Kidney epithelial cell (primary cell): ENCODE measurements at regions not wholly inside any gene's neighbourhood (a gene's known extent, or its start where the extent isn't known, plus 50 kb on each side); places are given as distances from the start of the nearest gene placed in this dataset.

Experiments
- DNase-seq: peaks from one replicate; pipeline ENCODE4 v3.0.0-alpha.2; 2010; ENCODE audit warnings: low read depth
- H3K27me3 ChIP-seq: 2 replicates; pipeline ENCODE4 v1.6.0; 2011; ENCODE audit warnings: low read length; ENCODE audit not compliant: control insufficient read depth, insufficient read depth
- H3K36me3 ChIP-seq: 2 replicates; pipeline ENCODE4 v1.5.1; 2011; ENCODE audit warnings: low read length; ENCODE audit not compliant: control insufficient read depth, insufficient read depth
- H3K4me3 ChIP-seq: 2 replicates; pipeline ENCODE4 v1.5.1; 2011; ENCODE audit warnings: low read depth, mild to moderate bottlenecking, control low read depth, low read length
- CTCF ChIP-seq: IDR thresholded peaks from 2 replicates; pipeline ENCODE4 v1.5.1; 2011; ENCODE audit warnings: mild to moderate bottlenecking, moderate library complexity, low read length, control low read depth, inconsistent platforms; ENCODE audit not compliant: insufficient read depth, poor library complexity, severe bottlenecking

- no peak for TF ChIP-seq CTCF
- no peak for DNase-seq
- Histone ChIP-seq H3K27me3 (no peaks in the 10 kb centered on the region), H3K4me3 (no peak overlapping the region), H3K36me3 (no peaks in the 10 kb centered on the region)
These were observed 737.1 kb downstream of the KCNA4 start for GRCh38 chr11:29279716-29280115.

DNA sequence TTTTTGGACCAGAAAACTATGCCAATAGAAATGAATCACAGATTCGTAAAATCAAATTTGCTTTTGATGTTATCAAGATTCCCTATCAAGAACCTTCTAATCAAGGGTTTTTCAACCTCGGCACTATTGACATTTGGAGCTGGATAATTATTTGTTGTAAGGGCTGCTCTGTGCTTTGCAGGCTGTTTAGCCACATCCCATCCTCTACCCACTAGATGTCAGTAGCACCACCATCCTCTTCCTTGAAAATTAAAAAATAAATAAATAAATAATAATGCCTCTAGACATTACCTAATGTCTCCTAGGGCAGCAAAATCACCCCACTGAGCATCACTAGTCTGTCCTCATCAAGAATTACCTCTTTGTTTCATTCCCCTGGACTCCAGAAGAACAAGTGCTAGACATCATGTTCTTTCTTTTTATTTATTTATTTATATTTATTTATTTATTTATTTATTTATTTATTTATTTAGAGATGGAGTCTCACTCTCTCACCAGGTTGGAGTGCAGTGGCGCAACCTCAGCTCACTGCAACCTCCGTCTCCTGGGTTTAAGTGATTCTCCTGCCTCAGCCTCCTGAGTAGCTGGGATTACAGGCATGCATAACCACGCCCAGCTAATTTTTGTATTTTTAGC lies 744.7 kb downstream of the KCNA4 start:
- TF ChIP-seq CTCF, result peak; percentile 49
- no peaks in the 10 kb centered on the region for H3K36me3 ChIP-seq
- no peak overlapping the region for H3K4me3 ChIP-seq
- no peak for DNase-seq
- H3K27me3 ChIP-seq, result no peaks in the 10 kb centered on the region

GRCh38 chr11:29271616-29272015 lies 745.2 kb downstream of the KCNA4 start:
- no peak for TF ChIP-seq CTCF
- DNase-seq, result no peak

DNA sequence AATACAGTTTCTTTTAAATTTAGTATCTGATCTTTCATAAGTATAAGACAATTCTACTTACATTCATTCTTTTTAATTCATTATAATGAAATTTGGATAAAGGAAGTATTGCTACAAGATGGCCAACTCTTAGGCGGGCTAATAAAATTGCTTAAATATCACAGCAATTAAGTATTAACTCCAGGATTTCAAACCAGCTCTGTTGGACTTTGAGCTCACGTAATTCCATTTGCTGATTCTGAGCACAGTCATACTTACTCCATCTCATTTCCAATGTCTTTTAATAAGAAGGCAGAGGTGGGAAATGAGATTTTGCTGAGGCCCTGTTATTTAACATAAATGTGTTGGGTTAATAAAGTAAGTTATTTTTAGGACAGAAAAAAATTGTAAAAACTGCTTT lies 748.1 kb downstream of the KCNA4 start:
- H3K4me3 ChIP-seq, result no peak overlapping the region
- TF ChIP-seq CTCF, result no peak
- no peak for DNase-seq
- H3K27me3 ChIP-seq, result no peaks in the 10 kb centered on the region
- H3K36me3 ChIP-seq, result no peaks in the 10 kb centered on the region

More at GRCh38 chr11:29271616-29272015, 745.2 kb downstream of the KCNA4 start:
- H3K4me3 ChIP-seq, result no peak overlapping the region
- no peaks in the 10 kb centered on the region for H3K36me3 ChIP-seq
- no peaks in the 10 kb centered on the region for H3K27me3 ChIP-seq

DNA sequence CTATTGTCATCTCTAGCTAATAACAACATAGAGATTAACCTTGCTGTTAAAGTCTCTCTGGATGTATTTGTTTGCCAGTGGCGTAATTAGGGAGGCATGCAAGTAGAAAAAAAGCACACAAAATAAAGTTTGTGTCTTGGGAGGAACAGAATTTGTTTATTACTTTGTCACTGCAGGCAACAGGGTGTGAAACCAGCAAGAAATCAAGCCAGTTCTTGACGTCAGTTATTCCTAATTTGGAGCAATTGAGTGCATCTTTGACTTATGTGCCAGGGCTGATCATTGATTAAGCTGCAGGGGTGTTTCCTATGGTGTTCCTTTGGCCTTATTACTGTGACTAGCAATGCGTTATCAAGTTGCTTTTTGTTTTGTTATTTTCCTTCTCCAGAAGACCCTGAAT lies 751.0 kb downstream of the KCNA4 start:
- no peak for TF ChIP-seq CTCF
- DNase-seq, result no peak
- no peak overlapping the region for H3K4me3 ChIP-seq
- no peaks in the 10 kb centered on the region for H3K27me3 ChIP-seq
- H3K36me3 ChIP-seq, result no peaks in the 10 kb centered on the region

- Histone ChIP-seq H3K27me3 (no peaks in the 10 kb centered on the region), H3K36me3 (no peaks in the 10 kb centered on the region), H3K4me3 (no peak overlapping the region)
- no peak for TF ChIP-seq CTCF
- no peak for DNase-seq
These were observed 751.4 kb downstream of the KCNA4 start for GRCh38 chr11:29265381-29265780.
